ENCODE measurements at regions not wholly inside any gene's neighbourhood (a gene's known extent, or its start where the extent isn't known, plus 50 kb on each side); places are given as distances from the start of the nearest gene placed in this dataset.

DNA sequence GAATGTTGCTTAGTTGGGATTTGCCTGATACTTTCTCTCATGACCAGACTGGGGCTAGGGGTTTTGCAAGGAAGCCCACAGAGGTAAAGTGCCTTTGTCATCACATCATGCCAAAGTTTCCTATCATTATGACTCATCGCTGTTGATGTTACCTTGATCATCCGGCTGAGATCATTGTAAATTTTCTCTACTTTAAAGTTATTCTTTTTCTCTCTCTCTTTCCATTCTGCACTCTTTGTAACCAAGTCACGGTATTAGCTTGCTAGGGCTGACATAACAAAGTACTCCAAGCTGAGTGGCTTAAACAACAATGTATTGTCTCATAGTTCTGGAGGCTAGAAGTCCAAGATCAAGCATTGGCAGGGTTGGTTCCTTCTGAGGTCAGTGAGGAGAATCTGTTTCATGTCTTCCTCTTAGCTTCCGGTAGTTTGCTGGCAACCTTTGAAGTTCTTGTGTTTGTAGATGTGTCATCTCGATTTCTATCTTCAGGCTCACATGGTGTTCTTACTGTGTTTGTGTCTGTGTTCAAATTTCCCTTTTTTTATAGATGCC is 113.0 kb downstream of the DTHD1 start:
- peak overlapping the region; percentile 38 for H3K27ac ChIP-seq

DNA sequence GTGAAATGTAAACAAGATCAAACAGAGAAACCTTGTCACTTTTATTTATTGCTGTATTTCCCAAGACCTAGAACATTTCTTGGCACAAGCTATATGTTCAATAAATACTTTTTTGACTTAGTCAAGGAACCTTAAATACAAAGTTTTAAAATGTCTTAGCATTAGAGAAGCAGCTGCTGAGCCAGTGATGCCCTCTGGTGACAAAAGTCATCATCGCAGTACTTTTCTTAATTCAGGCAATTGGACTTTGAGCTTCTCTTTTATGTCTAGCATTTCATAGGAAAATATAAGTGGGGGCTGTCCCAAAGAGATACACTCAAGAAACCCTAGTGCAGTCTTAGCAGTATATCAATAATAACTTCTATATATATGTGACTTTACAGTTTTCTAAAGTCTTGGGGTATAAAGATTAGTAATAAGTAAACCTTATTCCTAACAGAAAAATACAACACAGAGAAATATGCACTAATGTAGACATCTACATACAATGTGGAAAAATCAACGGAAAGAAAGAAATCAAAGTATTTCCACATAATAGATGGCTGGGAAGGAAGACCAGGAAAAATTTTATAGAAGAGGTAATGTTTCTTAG is 118.4 kb downstream of the DTHD1 start:
- no peak overlapping the region for H3K27ac ChIP-seq
- TF ChIP-seq, protein P1, sequence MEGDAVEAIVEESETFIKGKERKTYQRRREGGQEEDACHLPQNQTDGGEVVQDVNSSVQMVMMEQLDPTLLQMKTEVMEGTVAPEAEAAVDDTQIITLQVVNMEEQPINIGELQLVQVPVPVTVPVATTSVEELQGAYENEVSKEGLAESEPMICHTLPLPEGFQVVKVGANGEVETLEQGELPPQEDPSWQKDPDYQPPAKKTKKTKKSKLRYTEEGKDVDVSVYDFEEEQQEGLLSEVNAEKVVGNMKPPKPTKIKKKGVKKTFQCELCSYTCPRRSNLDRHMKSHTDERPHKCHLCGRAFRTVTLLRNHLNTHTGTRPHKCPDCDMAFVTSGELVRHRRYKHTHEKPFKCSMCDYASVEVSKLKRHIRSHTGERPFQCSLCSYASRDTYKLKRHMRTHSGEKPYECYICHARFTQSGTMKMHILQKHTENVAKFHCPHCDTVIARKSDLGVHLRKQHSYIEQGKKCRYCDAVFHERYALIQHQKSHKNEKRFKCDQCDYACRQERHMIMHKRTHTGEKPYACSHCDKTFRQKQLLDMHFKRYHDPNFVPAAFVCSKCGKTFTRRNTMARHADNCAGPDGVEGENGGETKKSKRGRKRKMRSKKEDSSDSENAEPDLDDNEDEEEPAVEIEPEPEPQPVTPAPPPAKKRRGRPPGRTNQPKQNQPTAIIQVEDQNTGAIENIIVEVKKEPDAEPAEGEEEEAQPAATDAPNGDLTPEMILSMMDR (conservative IDR thresholded peaks at IDR 0.05) = peak; percentile 96

More for the DNA sequence above, 113.0 kb downstream of the DTHD1 start:
- TF ChIP-seq, protein P1 (conservative IDR thresholded peaks at IDR 0.05) = no peak

DNA sequence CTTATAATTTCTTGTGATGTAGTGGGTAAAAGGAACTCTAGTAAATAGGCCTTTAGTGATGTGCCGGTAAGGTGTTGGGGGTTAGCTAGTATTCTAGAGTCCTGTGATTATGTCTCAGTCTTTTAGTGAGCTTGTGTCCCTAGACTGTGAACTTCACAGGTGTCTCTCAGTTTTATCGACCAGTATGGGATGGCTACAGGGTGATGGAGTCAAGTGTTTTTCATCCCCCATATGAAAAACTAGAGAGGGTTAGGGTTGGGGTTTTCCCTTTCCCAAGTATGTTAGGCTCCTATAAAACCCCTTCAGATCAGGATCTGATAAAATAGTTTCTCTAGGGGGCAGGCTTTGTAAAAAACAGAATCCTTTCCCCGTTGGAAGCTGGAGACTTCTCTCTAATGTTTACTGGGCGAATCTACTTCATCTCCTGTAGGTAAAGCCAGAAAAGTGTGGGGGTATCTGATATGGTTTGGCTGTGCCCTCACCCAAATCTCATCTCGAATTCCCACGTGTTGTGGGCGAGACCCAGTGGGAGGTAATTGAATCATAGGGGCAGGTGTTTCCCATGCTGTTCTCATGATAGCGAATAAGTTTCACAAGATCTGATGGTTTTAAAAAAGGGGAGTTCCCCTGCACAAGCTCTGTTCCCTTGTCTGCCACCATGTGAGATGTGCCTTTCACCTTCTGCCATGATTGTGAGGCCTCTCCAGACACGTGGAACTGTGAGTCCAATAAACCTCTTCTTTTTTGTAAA is 120.8 kb downstream of the DTHD1 start:
- H3K27ac ChIP-seq = no peak overlapping the region
- TF ChIP-seq, protein P1 (conservative IDR thresholded peaks at IDR 0.05) = no peak

DNA sequence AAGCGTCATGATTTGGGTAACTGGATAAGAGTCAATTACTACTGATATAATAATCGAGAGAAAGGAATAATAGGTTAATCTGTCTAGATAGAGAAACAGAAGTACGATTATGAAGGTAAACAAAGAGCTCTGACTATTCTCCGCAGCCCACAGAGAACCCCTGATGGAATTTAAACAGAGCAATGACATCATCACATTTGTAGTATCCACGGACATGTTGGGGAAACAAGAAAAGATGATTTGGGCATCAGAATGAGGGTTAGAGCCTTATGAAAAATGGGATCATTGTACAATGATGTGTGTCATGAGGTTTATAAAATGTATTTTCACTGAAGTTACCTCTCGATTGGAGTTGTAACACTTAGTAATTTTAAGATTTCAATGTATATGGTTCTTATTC is 129.9 kb downstream of the DTHD1 start:
- TF ChIP-seq, protein P1 (conservative IDR thresholded peaks at IDR 0.05) = no peak
- no peak overlapping the region for H3K27ac ChIP-seq

DNA sequence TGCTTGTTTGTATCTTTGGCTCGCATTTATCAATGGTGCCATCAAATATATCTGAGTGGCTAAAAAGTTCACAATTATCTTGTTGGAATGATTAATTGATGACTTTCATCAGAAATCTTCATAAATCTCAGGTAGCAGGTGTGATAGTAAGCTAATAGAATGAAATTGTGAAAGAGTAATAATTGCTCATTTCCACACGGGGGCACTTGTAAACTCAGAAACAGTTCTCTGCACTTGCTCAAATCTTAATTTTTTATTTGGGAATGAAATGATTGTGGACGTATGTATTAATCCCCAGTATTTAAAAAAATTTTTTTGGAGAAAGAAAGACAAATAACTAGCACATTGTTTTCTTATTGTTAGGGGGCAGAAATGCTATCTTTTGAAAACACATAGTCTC is 132.8 kb downstream of the DTHD1 start:
- no peak overlapping the region for H3K27ac ChIP-seq
- TF ChIP-seq, protein P1 (conservative IDR thresholded peaks at IDR 0.05) = peak; percentile 80

DNA sequence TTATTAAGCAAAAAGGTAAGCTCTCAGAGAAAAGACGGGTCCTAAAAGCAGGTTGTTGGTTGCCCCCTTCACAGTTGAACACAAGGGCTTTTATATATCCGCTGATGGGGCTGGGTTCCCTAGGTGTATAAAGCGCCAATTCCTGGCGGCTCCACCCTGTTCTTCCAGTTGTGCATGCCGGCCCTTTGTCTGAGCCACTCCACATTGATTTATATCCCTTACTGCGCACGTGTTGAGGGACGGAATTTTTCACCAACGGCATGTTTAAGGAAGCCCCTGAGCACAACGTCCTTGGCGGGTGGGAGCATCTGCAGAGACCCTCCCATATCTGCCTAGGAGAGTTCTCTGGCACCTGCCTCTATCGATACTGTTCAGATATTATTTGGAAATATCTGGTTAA is 135.7 kb downstream of the DTHD1 start:
- TF ChIP-seq, protein P1 (conservative IDR thresholded peaks at IDR 0.05) = no peak
- H3K27ac ChIP-seq = no peak overlapping the region

DNA sequence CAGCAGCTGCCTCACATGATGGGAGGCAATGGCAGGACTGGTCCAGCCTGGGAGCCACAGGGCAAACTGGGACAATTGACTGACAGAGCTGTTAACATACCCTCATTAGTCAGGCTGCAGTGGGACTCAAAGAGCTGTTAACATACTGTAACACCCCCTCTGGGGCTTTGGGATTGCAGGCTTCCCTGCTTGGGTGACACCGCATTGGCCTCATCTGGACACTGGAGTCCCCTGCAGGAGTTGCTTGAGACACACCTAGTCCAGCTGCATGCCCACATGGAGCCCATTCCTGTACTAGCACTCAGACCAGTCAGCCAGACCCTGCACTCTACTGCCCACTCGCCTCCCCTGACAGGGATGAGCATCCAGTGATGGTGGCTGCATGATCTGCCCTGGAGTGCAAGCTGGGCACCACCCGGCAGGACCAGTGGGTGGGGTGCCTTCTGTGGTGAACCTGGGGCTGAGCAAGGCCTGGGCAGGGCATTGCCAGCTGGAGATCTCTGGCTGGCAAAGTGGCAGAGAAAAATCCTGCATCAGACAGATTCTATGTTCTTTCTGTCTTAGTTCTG is 138.8 kb downstream of the DTHD1 start:
- no peak overlapping the region for H3K27ac ChIP-seq
- TF ChIP-seq, protein P1 (conservative IDR thresholded peaks at IDR 0.05) = no peak

All from VCaP (cell line).